ENCODE measurements at regions not wholly inside any gene's neighbourhood (a gene's known extent, or its start where the extent isn't known, plus 50 kb on each side); places are given as distances from the start of the nearest gene placed in this dataset.

DNA sequence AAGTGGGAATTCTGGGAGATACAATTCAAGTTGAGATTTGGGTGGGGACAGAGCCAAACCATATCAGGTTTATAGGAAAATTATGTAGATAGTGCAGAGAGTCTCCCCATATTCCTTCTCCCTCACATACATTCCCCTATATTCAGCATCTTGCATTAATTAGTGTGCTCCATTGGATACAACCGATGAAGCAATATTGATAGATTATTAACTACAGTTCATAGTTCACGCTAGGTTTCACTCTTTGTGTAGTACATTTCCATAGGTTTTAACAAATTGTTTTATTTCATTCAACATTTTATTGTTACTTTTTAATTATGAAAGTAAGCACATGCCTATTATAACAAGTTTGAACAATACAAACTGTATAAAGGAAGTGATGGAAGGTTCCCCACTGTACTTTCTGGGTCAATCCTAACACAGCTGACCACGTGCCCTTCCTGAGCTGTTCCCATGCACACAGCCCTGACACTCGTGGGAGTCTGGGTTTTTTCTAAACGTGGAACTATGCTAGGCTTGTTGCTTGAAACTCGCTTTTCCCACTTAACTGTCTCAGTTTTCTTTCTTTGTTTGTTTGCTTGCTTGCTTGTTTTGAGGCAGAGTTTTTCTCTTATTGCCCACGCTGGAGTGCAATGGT is 116.8 kb upstream of the TMPRSS2 start:
- TF ChIP-seq, protein P1, sequence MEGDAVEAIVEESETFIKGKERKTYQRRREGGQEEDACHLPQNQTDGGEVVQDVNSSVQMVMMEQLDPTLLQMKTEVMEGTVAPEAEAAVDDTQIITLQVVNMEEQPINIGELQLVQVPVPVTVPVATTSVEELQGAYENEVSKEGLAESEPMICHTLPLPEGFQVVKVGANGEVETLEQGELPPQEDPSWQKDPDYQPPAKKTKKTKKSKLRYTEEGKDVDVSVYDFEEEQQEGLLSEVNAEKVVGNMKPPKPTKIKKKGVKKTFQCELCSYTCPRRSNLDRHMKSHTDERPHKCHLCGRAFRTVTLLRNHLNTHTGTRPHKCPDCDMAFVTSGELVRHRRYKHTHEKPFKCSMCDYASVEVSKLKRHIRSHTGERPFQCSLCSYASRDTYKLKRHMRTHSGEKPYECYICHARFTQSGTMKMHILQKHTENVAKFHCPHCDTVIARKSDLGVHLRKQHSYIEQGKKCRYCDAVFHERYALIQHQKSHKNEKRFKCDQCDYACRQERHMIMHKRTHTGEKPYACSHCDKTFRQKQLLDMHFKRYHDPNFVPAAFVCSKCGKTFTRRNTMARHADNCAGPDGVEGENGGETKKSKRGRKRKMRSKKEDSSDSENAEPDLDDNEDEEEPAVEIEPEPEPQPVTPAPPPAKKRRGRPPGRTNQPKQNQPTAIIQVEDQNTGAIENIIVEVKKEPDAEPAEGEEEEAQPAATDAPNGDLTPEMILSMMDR (IDR thresholded peaks at IDR 0.05), result no peak
- no peak for ATAC-seq (ENCODE audit: low FRiP score)
- DNase-seq (ENCODE audit: low spot score), result no peak

DNA sequence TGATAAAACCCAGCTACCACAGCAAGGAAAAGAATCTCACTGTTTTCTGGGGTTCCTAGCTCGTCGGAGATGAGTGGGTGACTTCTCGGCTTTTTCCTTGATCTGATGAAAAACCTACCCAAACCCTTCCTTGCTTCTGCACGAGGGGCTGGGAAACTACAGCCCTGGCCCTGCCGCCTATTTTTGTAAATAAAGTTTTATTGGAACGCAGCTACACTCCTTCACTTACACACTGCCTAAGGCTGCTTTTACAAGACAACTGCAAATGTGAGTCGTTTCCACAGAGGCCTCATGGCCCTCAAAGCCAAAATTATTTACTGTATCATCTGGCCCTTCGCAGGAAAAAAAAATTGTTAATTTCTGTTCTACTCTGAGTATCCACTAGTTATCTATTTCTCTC is 116.0 kb upstream of the TMPRSS2 start:
- TF ChIP-seq, protein P1 (IDR thresholded peaks at IDR 0.05), result no peak
- ATAC-seq (ENCODE audit: low FRiP score) (no peak), DNase-seq (ENCODE audit: low spot score) (no peak)

DNA sequence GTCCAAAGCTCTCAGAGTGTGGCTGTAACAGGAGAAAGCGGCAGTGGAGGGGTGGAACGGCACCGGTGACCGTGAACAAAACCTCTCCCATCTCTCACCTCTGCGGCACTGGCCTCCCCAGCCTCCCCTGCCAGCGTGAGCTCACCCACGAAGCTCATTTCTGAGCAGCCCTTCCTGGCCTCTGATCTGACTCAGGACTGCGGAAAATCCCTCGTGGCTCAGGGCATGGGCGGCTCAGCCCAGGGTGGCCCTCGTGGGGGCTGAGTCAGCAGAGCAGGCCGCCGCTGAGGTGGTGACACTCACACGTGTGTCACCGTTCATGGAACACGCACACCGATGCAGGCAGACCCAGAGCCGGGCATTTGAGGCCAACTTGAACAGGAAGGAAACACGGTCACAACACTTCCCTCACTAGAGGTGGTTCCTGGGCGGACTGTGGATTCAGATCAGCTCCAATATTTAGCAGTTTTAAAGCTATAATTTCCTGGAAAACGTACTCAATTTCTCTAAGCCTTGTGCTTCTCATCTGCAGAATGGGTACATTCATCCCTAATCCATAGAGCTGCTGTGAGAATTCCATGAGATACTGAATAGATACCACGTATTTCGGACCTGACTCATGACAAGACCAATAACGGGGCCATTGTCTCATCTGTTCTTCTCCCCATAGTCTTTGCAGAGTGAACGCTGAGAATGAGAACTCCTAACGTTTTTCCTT is 115.0 kb upstream of the TMPRSS2 start:
- TF ChIP-seq, protein P1 (IDR thresholded peaks at IDR 0.05), result no peak
- no peak for DNase-seq (ENCODE audit: low spot score)
- ATAC-seq (ENCODE audit: low FRiP score), result no peak

DNA sequence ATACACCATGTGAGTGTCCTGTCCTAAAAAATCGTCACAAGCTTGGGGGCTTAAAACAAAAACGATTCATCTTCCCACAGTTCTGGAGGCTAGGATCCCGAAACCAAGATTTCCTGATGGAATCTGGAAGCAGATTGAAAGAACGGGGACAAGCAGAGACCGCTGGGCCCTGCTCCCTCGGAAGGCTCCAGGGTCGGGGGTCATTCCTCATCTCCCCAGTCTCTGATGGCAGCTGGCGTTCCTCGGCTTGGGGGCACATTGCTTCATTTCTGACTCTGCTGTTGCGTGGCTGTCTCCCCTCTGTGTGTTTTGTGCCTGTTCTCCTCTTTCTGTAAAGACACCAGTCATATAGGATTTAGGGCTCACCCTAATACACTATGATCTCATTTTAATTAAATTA is 114.2 kb upstream of the TMPRSS2 start:
- ATAC-seq (ENCODE audit: low FRiP score) (no peak), DNase-seq (ENCODE audit: low spot score) (no peak)
- TF ChIP-seq, protein P1 (IDR thresholded peaks at IDR 0.05), result no peak

DNA sequence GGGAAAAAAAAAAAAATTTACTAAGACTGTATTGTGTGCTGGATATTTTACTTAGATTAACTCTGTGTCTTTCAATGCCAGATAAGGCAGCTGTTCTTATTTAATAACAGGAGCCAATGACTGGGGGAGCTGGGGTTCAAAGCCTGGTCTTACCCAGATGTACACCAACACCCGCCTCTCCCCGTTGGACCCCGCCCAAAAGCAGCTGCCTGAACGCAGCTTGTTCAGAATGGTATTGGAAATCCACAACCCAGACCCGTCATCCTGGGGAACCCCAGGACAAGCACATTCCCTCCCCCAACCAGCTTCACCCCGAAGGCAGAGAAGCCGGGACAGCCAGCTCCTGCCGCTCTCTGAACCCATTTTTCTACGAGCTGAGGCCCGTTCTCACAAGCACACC is 113.6 kb upstream of the TMPRSS2 start:
- ATAC-seq (ENCODE audit: low FRiP score) (no peak), DNase-seq (ENCODE audit: low spot score) (no peak)
- TF ChIP-seq, protein P1 (IDR thresholded peaks at IDR 0.05), result no peak

DNA sequence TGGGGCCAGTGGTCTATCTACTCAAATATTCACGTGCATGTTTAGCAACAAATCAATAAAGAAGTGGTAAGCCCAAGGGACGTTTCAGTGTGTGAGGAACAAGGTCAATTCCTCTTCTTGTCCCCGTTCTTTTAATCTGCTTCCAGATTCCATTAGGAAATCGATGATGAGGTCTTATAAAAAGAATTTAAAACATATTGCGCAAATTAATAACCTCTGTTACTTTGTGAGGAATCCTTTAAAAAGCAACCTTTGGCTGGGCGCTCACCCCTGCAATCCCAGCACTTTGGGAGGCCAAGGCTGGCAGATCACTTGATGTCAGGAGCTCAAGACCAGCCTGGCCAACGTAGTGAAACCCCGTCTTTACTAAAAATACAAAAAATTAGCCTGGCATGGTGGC is 113.0 kb upstream of the TMPRSS2 start:
- ATAC-seq (ENCODE audit: low FRiP score) (peak; percentile 9), DNase-seq (ENCODE audit: low spot score) (no peak)
- TF ChIP-seq, protein P1 (IDR thresholded peaks at IDR 0.05), result no peak

DNA sequence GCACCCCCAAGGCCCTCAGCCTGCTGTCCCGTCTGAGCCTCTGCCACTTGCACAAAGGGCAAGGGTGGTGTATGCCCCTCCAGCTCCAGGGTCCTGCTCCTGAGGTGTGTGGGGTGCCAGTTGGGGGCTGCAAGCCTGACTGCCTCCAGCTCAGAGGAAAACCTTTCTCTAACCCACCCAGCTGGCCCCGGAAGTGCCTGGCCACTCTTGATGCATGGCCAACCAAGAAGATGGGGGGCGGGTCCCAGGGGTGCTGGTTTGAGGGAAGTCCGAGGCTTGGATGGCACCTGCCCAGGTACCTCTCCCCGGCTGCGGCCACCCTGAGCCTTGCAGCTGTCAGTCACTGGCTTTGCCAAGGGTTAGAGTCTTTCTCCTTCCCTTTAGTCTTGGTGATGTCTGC is 112.6 kb upstream of the TMPRSS2 start:
- ATAC-seq (ENCODE audit: low FRiP score) (no peak), DNase-seq (ENCODE audit: low spot score) (no peak)
- TF ChIP-seq, protein P1 (IDR thresholded peaks at IDR 0.05), result no peak

Measured in omental fat pad (tissue), 3 donors.